ENCODE measurements at regions not wholly inside any gene's neighbourhood (a gene's known extent, or its start where the extent isn't known, plus 50 kb on each side); places are given as distances from the start of the nearest gene placed in this dataset.

- TF ChIP-seq CTCF (IDR thresholded peaks at IDR 0.05; ENCODE audit: borderline replicate concordance, extremely low read depth, low read length, poor library complexity, severe bottlenecking), result no peak
- no peak for TF ChIP-seq EZH2 (IDR thresholded peaks at IDR 0.05; ENCODE audit: borderline replicate concordance, low read depth, low read length, severe bottlenecking)
Observed at GRCh38 chr3:87811953-87812352, 246.9 kb downstream of the CGGBP1 start.

Data from DND-41 (cell line).